ENCODE measurements at regions not wholly inside any gene's neighbourhood (a gene's known extent, or its start where the extent isn't known, plus 50 kb on each side); places are given as distances from the start of the nearest gene placed in this dataset.
"Not testable (repeated sequence)": the region's sequence is repeated elsewhere in the genome, so short reads cannot be mapped to it uniquely, and the experiment has no call there.

DNA sequence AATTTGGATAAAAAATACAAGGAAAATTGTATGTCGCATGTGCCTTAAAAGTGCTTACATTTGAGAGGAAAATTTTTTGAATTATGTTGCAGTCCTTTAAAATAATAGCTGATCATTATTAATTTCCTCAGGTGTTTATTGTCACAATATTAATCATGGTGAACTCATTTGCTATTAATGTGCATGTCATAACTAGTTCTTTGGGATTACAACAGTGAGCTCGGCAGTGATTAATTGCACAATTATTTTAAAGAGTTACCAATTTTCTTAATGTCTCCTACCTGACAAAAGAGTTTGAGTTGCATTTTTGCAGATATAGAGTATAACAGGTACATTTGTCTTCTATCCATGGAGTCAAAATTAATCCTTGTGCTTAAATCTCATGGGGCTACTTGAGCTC lies 854.3 kb downstream of the BRINP3 start:
- TF ChIP-seq POLR2AphosphoS5 (IDR thresholded peaks at IDR 0.05; ENCODE audit: low read depth, low read length) (no peak), POLR2A (IDR thresholded peaks at IDR 0.05; ENCODE audit: low read depth, low read length) (no peak), TAF1 (IDR thresholded peaks at IDR 0.05; ENCODE audit: borderline replicate concordance, low read depth, low read length) (no peak)
- FAIRE-seq: no peak
- no peak for DNase-seq (ENCODE audit: insufficient read length)

DNA sequence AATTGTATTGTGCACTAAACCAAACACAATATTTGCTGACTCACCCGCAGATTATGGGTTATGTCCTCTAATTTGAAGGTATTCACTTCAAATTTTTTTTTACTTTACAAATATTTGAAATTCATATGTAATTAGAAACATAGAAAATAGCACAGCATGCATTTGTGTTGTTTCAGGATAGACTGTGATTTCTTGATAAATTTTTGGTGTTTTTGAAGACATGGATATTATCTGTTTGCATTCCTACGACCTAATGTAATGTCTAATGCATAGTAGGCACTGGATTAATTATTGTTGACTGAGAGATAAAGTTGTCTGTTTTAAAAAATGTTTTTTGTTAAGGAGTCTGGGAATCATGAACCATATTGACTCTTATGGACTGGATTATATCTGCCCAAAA lies 850.2 kb downstream of the BRINP3 start:
- no peak for DNase-seq (ENCODE audit: insufficient read length)
- no peak for TF ChIP-seq TAF1 (IDR thresholded peaks at IDR 0.05; ENCODE audit: borderline replicate concordance, low read depth, low read length)
- no peak for TF ChIP-seq POLR2A (IDR thresholded peaks at IDR 0.05; ENCODE audit: low read depth, low read length)
- no peak for TF ChIP-seq POLR2AphosphoS5 (IDR thresholded peaks at IDR 0.05; ENCODE audit: low read depth, low read length)
- no peak for FAIRE-seq

DNA sequence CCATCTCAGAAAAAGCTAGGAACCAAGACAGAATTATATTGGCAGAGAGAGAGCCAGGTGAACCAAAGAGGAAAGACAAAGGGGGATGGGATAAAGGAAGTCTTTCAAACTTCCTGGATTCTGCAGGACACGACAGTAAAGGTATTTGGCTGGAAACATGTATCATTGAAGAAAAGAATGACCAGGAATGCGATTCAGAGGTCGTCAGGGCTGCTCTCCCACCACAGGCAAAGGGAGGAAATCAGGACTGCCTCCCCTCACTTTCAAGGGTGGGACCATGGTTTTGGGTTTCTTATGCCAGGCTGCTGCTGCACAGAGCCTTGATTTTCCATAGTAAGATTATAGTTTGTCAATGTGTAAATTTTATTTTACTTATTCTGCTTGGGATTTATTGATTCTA lies 848.8 kb downstream of the BRINP3 start:
- TF ChIP-seq POLR2A (IDR thresholded peaks at IDR 0.05; ENCODE audit: low read depth, low read length) (no peak), POLR2AphosphoS5 (IDR thresholded peaks at IDR 0.05; ENCODE audit: low read depth, low read length) (no peak), TAF1 (IDR thresholded peaks at IDR 0.05; ENCODE audit: borderline replicate concordance, low read depth, low read length) (no peak)
- no peak for DNase-seq (ENCODE audit: insufficient read length)
- FAIRE-seq: no peak

DNA sequence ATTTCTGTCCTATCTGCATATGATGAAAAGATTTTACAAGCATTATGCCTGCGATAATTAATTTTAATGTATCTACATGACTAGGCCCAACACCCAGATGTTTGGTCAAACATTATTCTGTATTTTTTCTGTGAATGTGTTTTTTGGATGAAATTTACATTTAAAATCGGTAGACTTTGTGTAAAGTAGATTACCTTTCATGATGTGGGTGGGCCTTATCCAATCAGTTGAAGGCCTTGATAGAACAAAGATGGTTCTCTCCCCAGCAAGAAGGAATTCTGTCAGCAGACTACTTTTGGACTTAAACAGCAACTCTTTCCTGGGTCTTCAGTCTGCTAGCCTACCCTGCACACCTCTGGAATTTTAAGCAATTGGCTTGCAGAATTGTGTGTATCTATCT lies 844.0 kb downstream of the BRINP3 start:
- no peak for TF ChIP-seq POLR2AphosphoS5 (IDR thresholded peaks at IDR 0.05; ENCODE audit: low read depth, low read length)
- TF ChIP-seq TAF1 (IDR thresholded peaks at IDR 0.05; ENCODE audit: borderline replicate concordance, low read depth, low read length): no peak
- no peak for TF ChIP-seq POLR2A (IDR thresholded peaks at IDR 0.05; ENCODE audit: low read depth, low read length)
- no peak for DNase-seq (ENCODE audit: insufficient read length)
- no peak for FAIRE-seq

DNA sequence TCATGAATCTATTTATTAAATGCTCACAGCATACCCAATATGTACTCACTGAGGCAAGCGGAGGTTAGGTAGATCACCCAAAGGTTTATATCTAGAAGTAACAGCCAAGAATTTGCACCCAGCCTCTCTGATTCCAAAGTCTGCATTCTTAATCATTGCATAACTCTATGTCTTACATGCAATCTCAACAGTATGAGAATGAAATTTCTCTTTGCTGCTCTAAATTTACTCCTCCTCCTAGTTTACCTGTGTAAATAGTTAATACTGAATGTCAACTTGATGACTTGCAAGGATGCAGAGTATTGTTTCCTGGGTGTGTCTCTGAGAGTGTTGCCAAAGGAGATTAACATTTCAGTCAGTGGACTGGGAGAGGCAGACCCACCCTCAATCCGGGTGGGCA lies 840.6 kb downstream of the BRINP3 start:
- FAIRE-seq (no peak), DNase-seq (ENCODE audit: insufficient read length) (no peak)
- TF ChIP-seq POLR2A (IDR thresholded peaks at IDR 0.05; ENCODE audit: low read depth, low read length) (no peak), POLR2AphosphoS5 (IDR thresholded peaks at IDR 0.05; ENCODE audit: low read depth, low read length) (no peak), TAF1 (IDR thresholded peaks at IDR 0.05; ENCODE audit: borderline replicate concordance, low read depth, low read length) (no peak)

DNA sequence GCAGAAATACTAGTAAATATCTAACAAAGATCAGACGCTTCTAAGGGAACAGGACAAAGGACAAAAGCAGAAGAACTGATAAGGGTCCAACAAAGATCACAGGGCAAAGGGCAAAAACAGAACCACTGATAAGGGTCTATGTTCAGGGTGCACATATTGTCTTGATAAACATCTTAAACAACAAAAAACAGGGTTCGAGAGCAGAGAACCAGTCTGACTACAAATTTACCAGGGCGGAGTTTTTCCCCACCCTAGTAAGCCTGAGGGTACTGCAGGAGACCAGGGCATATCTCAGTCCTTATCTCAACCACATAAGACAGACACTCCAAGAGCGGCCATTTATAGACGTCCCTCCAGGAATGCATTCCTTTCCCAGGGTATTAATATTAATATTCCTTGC lies 833.5 kb downstream of the BRINP3 start:
- DNase-seq (ENCODE audit: insufficient read length); FAIRE-seq: not testable (repeated sequence)

DNA sequence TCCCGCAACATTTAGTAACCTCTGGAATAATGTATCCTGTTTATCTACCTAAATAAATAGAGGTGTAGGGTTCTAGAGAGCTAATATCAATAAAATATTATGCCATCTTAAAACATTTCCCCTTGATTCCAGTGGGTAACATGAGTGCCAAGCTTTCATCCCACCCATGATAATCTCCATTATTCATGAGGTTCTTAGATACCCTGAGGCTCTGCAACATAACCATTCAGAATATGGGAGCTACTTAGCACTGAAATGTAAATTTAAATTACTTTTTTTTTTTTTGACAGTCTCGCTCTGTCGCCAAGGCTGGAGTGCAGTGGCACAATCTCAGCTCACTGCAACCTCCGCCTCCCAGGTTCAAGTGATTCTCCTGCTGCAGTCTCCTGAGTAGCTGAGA lies 832.7 kb downstream of the BRINP3 start:
- no peak for TF ChIP-seq TAF1 (IDR thresholded peaks at IDR 0.05; ENCODE audit: borderline replicate concordance, low read depth, low read length)
- no peak for TF ChIP-seq POLR2AphosphoS5 (IDR thresholded peaks at IDR 0.05; ENCODE audit: low read depth, low read length)
- TF ChIP-seq POLR2A (IDR thresholded peaks at IDR 0.05; ENCODE audit: low read depth, low read length): no peak

DNA sequence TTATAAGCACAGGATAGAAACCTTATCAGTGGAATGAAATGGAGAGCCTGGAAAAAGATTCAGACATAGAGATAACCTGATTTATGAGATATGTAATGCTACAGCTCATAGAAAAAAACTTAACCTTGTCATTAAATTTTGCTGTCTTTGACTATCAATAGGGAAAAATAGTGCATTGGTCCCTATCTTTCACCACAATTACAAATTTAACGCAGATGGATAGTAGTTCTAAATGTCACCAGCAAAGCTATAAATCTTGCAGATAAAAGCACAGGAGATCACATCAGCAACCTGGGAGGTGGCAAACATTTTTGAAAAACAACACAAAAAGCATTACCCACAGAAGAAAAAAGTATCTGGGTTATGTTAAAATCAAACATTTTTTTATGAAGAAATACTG lies 831.6 kb downstream of the BRINP3 start:
- FAIRE-seq: no peak
- TF ChIP-seq TAF1 (IDR thresholded peaks at IDR 0.05; ENCODE audit: borderline replicate concordance, low read depth, low read length) (no peak), POLR2AphosphoS5 (IDR thresholded peaks at IDR 0.05; ENCODE audit: low read depth, low read length) (no peak), POLR2A (IDR thresholded peaks at IDR 0.05; ENCODE audit: low read depth, low read length) (no peak)

More for the DNA sequence above, 832.7 kb downstream of the BRINP3 start:
- no peak for DNase-seq (ENCODE audit: insufficient read length)
- FAIRE-seq: no peak

DNA sequence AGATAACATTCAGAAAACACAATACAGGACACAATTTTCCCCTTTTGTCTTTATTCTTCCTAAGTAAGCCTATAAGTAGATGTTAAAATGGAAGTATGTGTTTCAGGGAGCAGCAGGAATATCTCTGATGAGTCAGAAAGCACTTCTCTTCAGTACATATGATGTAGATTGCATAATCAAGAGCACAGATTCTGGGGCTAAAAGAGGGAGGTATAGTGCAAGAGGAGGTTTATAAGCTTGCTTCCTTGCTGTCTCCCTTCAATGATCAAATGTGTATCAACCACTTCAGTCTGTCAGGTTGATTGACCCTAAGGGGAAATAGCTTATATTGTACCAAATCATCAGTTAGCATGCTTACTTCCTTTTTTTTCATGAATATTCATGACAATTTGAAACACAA lies 822.8 kb downstream of the BRINP3 start:
- no peak for TF ChIP-seq TAF1 (IDR thresholded peaks at IDR 0.05; ENCODE audit: borderline replicate concordance, low read depth, low read length)
- no peak for TF ChIP-seq POLR2A (IDR thresholded peaks at IDR 0.05; ENCODE audit: low read depth, low read length)
- no peak for TF ChIP-seq POLR2AphosphoS5 (IDR thresholded peaks at IDR 0.05; ENCODE audit: low read depth, low read length)
- FAIRE-seq: no peak
- no peak for DNase-seq (ENCODE audit: insufficient read length)

More for the DNA sequence above, 831.6 kb downstream of the BRINP3 start:
- no peak for DNase-seq (ENCODE audit: insufficient read length)

DNA sequence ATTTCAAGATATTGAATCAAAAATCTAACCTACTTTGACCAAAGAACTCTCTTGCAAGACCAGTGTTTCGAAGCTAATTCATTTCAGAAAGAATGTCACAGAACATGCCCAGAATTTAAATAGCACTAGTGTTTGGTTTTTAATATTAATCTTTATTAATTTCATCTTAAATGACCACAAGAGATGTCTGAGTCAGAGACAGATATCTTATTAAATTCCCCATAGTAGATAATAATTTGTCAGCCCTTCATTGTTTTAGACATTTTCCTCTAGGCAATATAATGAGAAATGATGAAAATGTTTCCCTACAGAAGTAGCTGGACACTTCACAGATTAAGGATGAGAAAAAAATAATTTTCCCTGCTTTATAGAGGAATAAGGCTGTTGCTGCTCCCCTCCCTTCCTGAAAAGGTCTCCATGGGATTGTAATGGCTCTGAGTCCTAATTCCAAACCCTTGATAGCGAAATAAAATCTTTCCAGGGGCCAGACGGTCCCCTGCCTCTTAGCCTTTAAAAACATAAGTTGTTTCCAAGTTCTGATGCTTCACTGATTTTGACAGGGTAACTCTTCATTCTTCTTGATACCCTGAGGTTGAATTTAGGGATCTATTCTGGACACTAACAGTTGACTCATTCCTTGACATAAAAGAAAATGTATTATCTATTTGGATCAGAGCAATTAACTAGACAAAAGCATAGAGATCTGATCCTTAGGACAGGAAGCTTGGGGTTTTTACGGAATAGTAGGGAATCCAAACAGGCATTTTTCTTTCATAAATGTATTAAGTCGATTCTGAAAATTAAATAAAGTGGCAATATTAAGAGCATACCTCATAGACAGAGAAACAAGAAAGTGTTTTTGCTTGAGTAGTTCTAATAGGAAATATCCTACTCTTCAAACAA lies 820.8 kb downstream of the BRINP3 start:
- no peak for TF ChIP-seq POLR2AphosphoS5 (IDR thresholded peaks at IDR 0.05; ENCODE audit: low read depth, low read length)
- no peak for TF ChIP-seq POLR2A (IDR thresholded peaks at IDR 0.05; ENCODE audit: low read depth, low read length)
- TF ChIP-seq TAF1 (IDR thresholded peaks at IDR 0.05; ENCODE audit: borderline replicate concordance, low read depth, low read length): no peak
- DNase-seq (ENCODE audit: insufficient read length) (no peak), FAIRE-seq (no peak)

DNA sequence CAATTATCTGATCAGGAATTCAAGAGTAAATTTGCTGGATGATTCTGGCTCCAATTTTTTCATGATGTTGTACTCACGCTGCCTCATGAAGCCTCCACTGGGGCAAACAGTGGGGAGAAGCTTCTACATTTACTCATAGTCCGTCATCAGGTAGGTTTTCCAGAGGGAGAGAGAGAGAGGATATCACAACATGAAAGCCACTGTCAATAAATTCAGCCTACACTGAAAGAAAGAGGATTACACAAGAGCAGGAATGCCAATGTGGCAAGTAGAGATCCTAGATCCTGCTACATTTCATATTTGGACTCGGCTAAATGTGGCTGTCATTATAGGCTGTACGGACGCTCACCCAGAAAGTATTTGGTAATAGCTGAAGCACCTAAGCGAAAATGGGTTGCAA lies 819.9 kb downstream of the BRINP3 start:
- DNase-seq (ENCODE audit: insufficient read length) (no peak), FAIRE-seq (no peak)
- TF ChIP-seq POLR2AphosphoS5 (IDR thresholded peaks at IDR 0.05; ENCODE audit: low read depth, low read length) (no peak), TAF1 (IDR thresholded peaks at IDR 0.05; ENCODE audit: borderline replicate concordance, low read depth, low read length) (no peak), POLR2A (IDR thresholded peaks at IDR 0.05; ENCODE audit: low read depth, low read length) (no peak)

DNA sequence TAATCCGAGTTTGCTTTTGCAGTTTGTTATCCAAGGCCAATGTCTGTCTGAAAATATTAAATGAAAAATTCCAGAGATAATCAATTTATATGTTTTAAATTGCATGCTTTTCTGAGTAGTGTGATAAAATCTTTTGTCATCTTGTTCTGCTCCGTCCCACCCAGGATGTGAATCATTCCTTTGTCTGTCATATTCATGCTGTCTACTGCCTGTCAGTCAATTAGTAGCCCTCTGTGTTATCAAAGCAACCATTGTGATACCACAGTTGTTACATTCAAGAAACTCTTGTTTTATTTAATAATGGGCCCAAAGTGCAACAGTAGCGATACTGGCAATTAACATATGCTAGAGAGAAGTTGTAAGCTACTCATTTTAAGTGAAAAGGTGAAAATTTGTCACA lies 819.3 kb downstream of the BRINP3 start:
- TF ChIP-seq POLR2AphosphoS5 (IDR thresholded peaks at IDR 0.05; ENCODE audit: low read depth, low read length) (no peak), POLR2A (IDR thresholded peaks at IDR 0.05; ENCODE audit: low read depth, low read length) (no peak), TAF1 (IDR thresholded peaks at IDR 0.05; ENCODE audit: borderline replicate concordance, low read depth, low read length) (no peak)
- FAIRE-seq (no peak), DNase-seq (ENCODE audit: insufficient read length) (no peak)

All from GM12892 (cell line).